C1 segment of cervical spinal cord (tissue), 14 donors: ENCODE measurements at regions not wholly inside any gene's neighbourhood (a gene's known extent, or its start where the extent isn't known, plus 50 kb on each side); places are given as distances from the start of the nearest gene placed in this dataset.
"Not testable (repeated sequence)": the region's sequence is repeated elsewhere in the genome, so short reads cannot be mapped to it uniquely, and the experiment has no call there.

Source experiments
- DNase-seq, 14 donors: peaks; one replicate each; lab custom pipeline; 2025; lab: John Stamatoyannopoulos, UW

DNA sequence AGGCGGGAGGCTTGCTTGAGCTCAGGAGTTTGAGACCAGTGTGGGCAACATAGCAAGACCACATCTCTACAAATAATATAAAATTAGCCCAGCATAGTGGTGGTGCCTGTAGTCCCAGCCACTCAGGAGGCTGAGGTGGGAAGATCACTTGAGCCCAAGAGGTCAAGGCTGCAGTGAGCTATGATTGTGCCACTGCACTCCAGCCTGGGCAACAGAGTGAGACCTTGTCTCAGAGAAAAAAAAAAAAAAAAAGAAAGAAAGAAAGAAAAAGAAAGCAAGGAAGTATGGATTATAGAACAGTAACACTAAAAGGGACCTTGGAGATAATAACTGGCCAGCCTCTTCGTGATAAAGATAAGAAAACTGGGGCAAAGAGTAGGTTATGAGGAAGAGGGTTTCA lies 130.4 kb downstream of the PLCE1 start:
- DNase-seq = not testable (repeated sequence)

GRCh38 chr10:94125268-94125667 lies 131.5 kb downstream of the PLCE1 start:
- DNase-seq = not testable (repeated sequence)

DNA sequence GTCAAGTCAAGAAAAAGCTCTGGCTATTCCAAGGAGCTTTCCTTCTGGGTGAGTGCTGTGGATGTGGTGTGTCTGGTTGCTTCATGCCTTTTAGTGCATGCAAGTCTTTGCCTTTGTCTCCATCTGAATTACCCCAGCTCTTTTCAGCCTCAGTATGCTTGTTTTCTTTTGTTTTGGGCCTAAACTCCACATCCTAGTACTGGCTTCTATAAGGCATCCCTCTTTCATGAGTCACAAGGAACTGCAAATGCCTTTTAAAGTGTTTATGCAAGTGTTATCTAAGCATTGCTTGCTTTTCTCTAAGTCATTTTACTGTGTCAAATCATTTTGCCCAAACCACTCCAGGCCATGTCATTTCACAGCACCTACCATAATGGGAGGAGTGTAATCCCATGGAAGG lies 132.1 kb downstream of the PLCE1 start:
- DNase-seq = no peak

DNA sequence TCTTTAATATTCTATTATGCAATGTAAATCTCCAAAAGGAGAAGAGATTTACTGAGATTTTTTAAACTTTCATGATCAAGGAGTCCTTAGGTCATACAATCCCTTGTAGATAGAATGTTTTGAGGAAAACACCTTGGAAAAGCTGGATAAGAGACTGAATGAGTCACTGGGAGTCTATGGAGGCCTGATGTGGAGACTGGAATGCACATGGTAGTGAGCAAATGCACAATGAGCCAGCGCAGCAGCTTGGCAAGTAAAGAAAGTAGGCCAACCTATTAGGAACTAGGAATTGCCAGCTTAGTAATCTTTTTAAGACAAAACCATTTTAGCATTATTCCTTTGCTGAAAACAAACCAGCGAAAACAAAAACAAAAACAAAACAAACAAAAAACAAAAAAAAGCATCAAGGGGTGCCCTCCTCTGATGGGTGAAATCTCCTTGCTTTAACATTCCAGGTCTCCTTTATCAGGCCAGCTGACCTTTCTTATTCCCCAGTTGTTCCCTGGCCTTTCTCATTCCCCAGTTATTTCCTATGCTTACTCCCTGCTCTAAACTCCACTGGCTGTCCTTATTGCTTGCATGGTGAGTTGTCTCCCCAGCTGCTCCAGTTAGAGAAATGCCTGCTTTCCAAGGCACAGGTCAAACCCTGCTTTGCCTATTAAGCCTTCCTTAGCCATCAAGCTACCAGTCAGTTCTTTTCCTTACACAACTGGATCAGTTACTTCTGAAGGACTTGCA lies 135.8 kb downstream of the PLCE1 start:
- DNase-seq = peak in 1 of 14 donors; percentile 7

DNA sequence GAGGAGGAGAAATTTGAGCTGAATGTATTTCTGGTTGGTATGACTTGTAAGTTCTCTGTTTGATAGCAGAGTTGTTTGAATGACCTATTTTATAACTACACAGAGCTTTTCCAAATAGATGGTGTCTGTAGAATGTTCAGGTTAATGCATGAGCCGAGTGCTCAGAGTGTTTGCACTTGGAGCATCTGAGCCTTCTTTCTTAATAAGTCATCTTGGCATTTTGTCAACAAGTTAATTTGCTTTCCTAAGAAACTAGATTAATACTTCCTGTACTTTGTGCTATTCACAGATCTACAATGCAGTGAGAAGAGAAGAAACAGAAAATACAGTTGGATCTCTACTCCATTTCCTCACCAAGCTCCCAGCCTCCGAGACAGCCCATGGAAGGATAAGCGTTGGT lies 138.2 kb downstream of the PLCE1 start:
- no peak for DNase-seq

- peak in 9 of 14 donors; percentile 2 to 38 (median 16) for DNase-seq
These were observed 139.5 kb downstream of the PLCE1 start for GRCh38 chr10:94133239-94133638.

GRCh38 chr10:94137747-94138146 lies 144.0 kb downstream of the PLCE1 start:
- DNase-seq = no peak

DNA sequence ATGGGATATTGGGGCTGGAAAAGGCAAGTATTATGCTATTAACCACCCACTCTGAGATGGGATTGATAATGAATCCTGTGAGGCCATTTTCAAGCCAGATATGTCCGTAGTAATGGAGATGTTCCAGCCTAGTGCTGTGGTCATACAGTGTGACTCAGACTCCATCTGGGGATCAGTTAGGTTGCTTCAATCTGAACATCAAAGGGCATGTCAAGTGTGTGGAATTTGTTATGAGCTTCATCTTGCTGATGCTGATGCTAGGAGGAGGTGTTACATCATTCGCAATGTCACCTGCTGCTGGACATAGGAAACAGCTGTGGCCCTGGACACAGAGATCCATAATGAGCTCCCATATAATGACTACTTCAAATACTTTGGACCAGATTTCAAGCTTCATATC lies 144.7 kb downstream of the PLCE1 start:
- no peak for DNase-seq

GRCh38 chr10:94143261-94143660 lies 149.5 kb downstream of the PLCE1 start:
- no peak for DNase-seq

GRCh38 chr10:94146313-94146712 lies 152.6 kb downstream of the PLCE1 start:
- no peak for DNase-seq

DNA sequence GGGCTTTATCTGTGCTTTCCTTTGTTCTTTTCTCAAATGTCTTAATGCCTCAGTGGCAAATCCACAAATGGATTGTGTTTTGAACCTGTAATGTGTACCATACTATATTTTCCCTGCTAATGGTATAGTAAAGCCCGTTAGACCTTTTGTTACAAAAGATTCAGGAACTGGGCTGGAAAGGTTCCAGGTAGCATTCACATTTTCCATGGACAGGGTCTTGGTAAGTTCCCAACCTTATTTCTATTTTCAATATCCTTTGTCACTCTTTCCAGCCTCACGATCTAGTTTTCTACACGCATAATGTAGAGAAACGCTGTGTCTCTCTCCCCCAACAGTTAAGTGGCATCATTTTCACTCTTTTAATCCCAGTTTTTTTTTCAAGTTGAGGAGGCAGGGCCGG lies 153.0 kb downstream of the PLCE1 start:
- no peak for DNase-seq

DNA sequence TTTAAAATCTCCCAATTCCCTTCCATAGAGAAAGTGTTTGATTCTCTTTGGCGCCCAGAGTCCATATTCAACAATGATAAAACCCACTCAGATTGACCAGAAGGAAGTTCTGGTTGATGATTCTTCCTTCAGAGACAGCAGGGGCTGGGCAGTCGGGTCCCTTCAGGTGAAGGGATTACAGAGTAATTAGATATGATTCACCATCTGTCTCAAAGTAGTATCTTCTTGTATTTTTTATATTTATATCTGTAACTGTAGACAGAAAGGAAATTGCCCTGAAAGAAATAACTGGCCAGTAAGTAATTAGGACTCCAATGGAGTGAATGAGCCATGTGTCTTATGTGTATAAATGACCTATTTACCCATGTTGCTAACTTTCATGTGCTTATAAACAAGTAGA lies 156.0 kb downstream of the PLCE1 start:
- no peak for DNase-seq

DNA sequence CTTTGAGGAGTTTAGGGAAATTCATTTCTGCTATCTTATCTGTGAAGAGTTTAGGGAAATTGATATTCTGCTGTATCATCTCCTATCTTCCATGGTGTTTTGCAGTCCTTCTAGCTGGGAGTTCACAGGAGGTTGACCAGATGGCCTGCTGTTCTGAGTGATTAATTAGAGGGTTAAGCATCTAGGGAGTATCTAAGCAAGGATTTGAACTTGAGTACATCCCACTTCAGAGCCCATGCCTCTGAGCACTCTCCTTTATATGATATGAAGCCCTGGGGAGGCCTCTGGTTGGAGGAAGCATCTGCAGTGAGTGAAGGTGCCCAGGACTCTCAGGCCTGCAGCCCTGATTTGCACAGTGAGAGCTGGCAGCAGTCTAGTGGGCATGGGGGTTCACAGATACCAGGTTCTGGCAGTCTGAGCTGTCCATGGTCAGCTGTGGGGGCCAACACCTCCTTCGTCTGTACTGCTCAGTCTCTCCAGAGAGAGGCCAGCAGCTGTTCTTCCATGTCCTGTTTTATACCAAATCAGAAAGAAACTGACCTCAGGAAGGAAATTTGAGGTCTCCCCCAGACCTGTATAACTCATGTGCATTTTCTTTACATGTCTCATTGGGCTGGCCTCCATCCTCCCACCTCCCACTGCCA lies 156.9 kb downstream of the PLCE1 start:
- no peak for DNase-seq

DNA sequence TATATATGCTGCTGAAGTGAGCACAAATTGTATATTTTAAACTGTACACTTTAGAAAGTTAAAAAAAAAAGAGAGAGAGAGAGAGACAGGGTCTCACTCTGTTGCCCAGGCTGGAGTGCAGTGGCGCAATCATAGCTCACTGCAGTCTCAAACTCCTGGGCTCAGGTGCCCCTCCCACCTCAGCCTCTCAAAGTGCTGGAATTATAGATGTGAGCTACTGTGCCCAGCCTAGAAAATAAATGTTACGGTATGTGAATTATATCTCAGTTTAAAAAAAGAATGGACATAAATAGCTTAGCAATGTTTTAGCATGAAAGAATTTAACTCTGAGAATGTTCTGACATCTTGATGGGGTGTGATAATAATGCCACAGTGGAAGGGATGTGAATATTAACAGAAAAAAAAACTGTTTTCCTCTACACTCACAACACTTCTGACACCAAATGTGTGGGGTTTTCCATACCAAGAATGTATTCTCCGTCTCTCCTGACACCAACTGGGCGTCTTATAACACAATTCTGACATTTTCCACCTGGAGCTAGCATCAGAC lies 162.1 kb downstream of the PLCE1 start:
- DNase-seq = no peak

DNA sequence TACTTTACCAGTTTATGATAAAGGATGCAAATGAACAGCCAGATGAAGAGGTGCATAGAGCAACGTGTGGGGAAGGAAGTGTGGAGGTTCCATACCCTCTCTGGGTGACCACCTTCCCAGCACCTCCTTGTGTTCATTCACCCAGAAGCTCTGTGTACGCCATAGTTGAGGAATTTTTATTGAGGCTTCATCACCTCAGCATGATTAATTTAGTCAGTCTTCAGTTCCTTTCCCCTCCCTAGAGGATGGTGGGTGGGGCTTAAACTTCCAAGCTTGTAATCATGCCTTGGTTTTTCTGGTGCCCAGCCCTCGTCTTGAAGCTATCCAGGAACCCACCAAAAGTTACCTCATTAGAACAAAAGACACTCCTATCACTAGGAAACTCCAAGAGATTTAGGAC lies 162.7 kb downstream of the PLCE1 start:
- no peak for DNase-seq

- DNase-seq = not testable (repeated sequence)
These were observed 171.5 kb downstream of the PLCE1 start for GRCh38 chr10:94165158-94165611.

DNA sequence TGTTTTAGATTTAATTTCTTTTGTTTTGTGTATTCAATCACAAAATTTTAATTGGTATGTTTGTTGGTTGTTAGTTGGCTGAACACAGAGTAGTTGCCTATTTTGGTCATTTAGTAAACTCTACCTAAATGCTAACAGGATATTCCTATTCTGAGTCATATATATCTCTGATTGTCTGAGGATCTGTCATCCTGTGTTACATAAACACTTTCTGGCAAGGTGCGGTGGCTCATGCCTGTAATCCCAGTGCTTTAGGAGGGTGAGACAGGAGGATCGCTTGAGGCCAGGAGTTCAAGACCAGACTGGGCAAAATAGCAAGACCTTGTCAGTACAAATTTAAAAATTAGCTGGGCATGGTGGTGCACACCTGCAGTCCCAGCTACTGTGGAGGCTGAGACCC lies 178.6 kb downstream of the PLCE1 start:
- no peak for DNase-seq

DNA sequence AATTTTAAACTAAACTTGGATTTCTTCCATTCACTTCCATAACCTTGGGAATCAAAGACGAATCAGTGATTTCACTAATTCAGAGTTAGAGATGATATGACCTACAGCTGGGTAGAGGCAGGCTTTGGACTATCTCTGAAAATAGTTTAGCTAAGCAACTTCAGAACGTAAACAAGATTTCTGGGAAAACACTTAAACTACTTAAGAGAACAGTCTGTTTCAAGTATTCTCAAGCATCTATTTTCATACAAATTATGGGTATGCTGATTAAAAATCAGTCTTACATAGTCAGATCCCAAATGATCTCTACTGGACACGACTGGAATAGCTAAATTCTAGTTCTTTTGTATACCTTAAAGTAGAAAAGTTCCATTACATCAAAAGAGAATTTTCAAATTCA lies 179.9 kb downstream of the PLCE1 start:
- DNase-seq = no peak

GRCh38 chr10:94174838-94175237 lies 181.1 kb downstream of the PLCE1 start:
- no peak for DNase-seq

DNA sequence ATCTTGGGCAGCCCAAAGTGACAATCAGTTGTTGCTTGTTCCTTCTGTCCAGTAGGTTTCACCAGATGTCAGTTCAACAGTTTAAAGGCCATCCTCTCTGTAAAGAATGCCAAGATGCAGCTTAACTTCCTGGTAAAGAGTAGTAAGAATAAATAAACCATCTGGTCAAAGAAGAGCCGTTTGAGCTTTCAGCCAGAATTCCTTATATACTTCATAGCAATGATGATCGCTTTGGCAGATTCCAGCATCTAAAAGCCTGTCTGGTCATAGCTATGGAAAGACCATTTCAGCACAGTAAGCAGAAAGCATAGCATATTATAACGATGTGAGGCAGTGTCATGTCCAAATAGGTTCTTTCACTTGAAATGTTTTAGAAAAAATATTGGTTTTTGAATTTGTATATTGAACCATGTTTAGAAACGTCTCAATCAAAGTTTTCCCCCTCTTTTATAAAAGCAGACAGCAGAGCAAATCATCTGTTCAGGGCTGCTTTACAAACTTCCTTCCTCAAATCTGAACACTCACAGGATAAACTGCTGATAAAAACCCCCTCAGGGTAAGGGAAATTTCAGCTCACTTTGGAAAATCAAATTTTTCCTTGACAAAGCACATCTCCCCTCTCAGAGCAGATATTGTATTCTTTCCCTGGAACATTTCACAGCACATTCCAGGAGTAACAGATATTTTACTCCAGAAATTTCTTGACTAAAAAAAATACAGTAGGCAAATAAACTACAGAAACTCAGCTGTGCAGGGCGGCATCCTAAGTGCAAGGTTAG lies 184.1 kb downstream of the NOC3L start:
- no peak for DNase-seq

DNA sequence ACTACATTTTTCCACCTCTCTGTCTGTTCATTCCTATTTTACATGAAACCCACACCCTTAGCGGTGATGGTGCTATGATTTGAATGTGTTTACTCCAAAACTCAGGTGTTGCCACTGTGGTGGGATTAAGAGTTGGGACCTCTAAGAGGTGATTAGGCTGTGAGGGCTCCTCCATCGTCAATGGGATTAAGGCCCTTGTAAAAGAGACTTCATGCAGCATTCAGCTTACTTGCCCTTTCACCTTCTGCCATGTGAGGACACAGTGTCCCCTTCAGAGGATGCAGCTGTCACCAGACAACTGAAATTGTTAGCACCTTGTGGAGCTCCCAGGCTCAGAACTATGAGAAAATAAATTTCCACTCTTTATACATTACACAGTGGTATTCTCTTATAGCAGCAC lies 182.2 kb downstream of the NOC3L start:
- DNase-seq = no peak

GRCh38 chr10:94183666-94184264 lies 179.0 kb downstream of the NOC3L start:
- no peak for DNase-seq
